ENCODE measurements at regions not wholly inside any gene's neighbourhood (a gene's known extent, or its start where the extent isn't known, plus 50 kb on each side); places are given as distances from the start of the nearest gene placed in this dataset.
"Not testable (repeated sequence)": the region's sequence is repeated elsewhere in the genome, so short reads cannot be mapped to it uniquely, and the experiment has no call there.

- FAIRE-seq: no peak
- no peak for DNase-seq (ENCODE audit: insufficient read length, low spot score)
- no peak for TF ChIP-seq POLR2A (IDR thresholded peaks at IDR 0.05; ENCODE audit: low read depth, low read length)
Observed at GRCh38 chr2:106282462-106283170, 88.5 kb upstream of the UXS1 start.

GRCh38 chr2:106281907-106282430 is 87.9 kb upstream of the UXS1 start:
- not testable (repeated sequence) for DNase-seq (ENCODE audit: insufficient read length, low spot score); FAIRE-seq

DNA sequence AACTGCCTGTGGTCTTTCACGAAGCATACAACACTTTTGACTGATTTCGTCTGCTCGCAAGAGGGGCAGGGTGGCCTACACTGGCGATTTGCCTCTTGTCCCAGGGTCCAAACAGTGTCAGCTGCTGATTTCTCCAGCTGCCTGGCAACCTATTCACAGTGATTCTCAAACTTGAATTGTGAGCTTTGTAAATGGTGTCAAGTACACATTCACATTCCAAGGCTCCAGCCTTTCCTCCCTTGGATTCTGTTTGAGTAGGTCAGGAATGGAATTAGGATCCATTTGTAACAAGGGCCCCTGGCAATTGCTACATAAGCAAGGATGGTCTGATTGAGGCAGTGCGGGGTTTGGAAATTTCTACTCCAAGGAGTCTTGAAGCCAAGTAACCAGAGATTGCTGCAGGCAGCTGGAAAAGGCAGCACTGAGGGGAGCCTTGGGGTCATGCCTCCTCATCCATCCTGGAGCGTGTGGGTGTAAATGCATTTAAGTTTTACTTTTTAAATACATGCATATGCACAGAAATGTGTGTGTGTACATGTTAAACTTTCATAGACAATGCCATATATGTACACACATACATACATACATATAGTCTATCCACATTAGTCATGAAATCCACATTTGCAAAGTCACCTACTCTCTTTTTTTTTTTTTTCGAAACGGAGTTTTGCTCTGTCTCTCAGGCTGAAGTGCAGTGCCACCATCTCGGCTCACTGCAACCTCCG is 86.8 kb upstream of the UXS1 start:
- FAIRE-seq: no peak

DNA sequence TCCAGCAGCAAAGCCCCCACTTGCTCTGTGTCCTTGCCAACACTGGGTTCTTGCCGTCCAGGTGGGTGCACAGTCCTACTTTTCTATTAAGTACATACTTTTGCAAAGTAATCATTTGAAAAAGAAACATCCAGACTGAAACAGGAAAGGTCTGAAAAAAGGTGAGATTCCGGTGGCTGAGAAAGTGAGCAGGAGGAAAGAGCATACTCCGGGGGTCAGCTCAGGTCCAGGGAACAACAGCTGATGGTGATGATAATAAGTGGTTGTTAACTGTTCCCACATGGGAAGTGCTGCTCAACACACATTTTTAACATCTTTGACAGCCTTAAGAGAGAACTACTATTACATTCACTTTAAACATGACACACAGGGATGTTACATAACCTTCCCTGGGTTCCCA is 86.1 kb upstream of the UXS1 start:
- no peak for DNase-seq (ENCODE audit: insufficient read length, low spot score)
- TF ChIP-seq POLR2A (IDR thresholded peaks at IDR 0.05; ENCODE audit: low read depth, low read length): no peak
- FAIRE-seq: no peak

More for the DNA sequence above, 86.8 kb upstream of the UXS1 start:
- no peak for TF ChIP-seq POLR2A (IDR thresholded peaks at IDR 0.05; ENCODE audit: low read depth, low read length)
- DNase-seq (ENCODE audit: insufficient read length, low spot score): no peak

DNA sequence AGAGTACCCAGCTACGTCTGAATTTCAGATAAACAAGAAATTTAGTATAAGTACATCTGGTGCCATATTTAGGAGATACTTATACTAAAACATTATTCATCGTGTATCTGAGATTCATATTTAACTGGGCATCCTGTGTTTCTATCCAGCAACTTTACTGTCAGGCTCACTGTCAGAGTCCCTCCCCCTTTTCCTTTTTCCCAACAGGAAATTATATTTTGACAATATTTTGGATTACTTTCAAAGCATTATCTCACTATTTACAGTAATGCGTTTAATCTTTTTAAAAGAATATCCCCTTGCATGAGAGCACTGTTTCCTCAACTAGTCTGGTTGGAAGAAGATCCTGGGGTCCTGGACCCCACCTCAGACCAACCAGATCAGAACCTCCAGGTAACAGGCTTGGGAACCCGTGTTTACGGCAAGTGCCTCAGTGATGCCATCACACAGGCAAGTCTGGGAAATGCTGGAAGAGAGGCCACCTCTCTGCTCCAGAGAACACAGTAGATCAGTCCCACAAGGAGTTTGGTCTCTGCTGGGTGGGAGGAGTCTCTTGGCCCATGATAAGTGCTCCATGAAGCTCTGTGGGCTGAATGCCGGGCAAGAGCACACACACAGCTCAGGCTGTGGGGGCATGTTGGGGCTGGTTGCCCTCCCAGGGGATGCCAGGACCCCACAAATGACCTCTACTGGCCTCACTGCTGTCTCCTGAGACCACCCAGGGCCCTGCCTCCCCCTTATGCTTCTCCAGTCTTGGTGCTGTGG is 84.2 kb upstream of the UXS1 start:
- TF ChIP-seq POLR2A (IDR thresholded peaks at IDR 0.05; ENCODE audit: low read depth, low read length): no peak
- no peak for DNase-seq (ENCODE audit: insufficient read length, low spot score)
- no peak for FAIRE-seq

DNA sequence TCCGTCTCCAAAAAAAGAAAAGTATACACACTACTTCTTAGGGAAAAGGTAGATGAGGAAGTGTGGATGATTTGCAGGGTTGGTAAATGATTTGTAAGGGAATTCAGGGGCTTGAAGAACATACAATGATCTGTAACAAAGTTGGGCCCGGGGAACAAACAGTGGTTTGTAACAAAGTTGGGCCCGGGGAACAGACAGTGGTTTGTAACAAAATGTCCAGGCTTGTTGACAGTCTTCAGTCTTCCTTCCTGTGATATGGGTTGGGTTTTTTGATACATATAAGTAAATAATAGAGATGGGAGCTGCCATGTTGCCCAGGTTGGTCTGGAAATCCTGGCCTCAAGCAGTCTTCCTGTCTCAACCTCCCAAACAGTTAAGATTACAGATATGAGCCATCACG is 83.3 kb upstream of the UXS1 start:
- no peak for DNase-seq (ENCODE audit: insufficient read length, low spot score)
- TF ChIP-seq POLR2A (IDR thresholded peaks at IDR 0.05; ENCODE audit: low read depth, low read length): no peak
- FAIRE-seq: no peak

DNA sequence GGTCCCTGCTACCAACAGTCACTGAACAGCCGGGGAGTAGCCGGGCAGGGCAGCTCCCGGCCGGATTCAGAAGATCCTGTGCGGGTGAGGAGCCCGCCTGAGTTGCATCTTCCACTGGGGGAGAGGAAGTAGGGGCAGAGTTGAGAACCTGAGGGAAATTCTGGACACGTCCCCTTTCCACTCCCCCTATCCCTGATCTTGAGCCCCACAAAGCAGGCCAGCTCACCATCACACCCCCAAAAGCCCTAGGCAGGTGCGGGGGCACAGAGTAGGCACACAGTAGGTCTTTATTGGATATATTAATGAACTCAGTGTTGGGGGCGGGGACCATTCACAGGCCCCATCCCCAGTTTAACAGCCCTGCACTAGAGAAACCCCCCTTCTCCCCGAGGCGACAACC is 81.9 kb upstream of the UXS1 start:
- no peak for TF ChIP-seq POLR2A (IDR thresholded peaks at IDR 0.05; ENCODE audit: low read depth, low read length)
- no peak for FAIRE-seq

DNA sequence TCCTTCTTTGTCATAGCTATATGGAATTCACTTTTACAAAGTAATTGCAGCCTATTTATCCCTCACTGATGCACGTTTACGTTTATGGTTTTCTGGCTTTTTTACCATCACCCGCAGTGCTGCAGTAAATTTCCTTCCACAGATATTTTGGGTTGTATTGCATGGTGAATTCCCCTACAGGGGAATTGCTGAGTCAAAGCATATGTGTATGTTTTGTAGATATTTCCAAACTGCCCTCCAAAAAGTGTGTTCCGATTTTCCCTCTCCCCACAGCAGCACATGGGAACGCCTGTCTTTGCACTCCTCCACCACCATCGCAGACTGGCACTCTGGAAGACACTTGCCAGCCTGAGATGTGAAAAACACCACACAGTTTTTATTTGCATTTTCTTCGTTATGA is 80.6 kb upstream of the UXS1 start:
- FAIRE-seq (no peak), DNase-seq (ENCODE audit: insufficient read length, low spot score) (no peak)
- no peak for TF ChIP-seq POLR2A (IDR thresholded peaks at IDR 0.05; ENCODE audit: low read depth, low read length)

More for the DNA sequence above, 81.9 kb upstream of the UXS1 start:
- DNase-seq (ENCODE audit: insufficient read length, low spot score): no peak

DNA sequence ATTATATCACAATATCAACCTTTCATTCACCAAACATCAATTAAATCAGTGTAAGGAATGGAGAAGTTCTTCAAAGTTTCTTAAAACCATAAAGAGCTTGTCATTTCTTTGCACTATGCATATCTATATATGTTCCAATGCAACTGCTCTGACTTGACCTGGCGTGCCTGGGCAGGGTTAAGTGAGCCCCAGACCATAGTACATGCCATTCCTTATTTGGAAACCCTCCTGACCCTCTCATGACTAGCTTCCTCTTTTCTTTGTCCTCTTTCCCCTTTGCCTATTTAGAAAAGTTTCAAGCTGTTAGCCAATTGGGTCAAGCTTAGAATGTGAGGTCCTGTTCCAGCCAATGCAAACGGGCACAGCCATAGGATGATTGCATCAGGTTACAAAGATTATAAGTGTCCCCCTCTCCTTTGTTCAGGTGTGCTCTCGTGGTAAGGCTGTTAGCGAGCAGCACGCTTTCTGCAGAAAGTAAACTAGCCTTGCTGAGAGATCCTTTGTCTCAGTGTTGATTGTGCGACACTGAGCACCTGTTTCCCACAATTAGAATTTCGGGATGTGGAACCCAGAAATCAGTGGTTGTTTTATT is 78.2 kb upstream of the UXS1 start:
- FAIRE-seq: no peak
- DNase-seq (ENCODE audit: insufficient read length, low spot score): no peak
- TF ChIP-seq POLR2A (IDR thresholded peaks at IDR 0.05; ENCODE audit: low read depth, low read length): no peak

DNA sequence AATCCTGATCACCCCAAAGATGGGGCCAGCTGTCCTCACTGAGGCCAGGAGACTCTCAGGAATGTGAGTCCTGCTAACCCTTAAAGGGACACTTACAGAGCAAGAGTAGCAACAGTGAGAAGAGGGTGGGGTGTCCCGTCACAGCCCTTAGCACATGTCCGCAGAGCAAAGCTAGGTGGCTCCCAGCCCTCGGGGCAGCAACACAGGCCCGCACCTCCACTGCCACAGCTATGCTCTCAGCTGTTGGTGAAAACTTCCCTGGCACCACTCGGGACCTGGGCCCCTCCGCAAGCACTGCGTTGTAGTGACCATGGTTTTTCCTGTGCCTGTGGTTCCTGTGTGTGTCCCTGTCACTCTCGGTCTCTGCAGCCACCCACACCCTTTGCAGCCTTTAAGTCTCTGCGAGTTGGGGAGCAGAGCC is 76.4 kb upstream of the UXS1 start:
- FAIRE-seq (no peak), DNase-seq (ENCODE audit: insufficient read length, low spot score) (no peak)
- no peak for TF ChIP-seq POLR2A (IDR thresholded peaks at IDR 0.05; ENCODE audit: low read depth, low read length)

DNA sequence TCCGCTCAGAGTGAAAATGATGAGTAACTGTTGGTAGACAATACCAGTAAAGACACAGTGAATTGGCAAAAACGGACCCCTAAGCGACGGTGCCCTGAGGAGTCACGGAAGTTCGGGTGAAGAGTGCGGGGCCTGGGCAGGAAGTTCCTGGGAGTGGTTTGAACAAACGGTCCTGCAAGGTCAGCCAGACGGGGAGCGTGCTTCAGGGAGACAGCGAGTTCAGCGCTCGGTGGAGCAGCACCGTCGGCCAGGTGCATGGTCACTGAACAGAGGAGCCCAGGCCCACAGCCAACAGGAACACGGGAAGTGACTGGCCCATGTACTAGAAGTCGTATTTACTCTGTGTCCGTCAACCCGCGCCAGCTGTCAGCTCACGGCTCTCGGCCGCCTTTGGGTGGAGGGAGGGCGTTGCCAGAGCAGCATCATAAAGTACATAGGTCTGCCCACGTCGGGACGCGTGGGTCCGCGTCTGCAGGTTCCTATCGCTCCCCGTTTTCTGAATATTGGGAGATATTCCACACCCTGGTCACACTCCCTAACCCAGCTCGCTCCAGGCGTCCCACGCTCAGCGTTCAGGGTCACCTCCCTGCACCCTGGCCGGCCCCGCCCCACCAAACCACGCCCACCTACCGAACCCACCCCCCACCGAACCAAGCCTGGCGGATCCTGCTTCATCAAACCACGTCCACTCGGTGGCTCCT is 75.6 kb upstream of the UXS1 start:
- no peak for TF ChIP-seq POLR2A (IDR thresholded peaks at IDR 0.05; ENCODE audit: low read depth, low read length)
- DNase-seq (ENCODE audit: insufficient read length, low spot score) (no peak), FAIRE-seq (no peak)

GRCh38 chr2:106267997-106268396 is 73.9 kb upstream of the UXS1 start:
- FAIRE-seq (no peak), DNase-seq (ENCODE audit: insufficient read length, low spot score) (no peak)

DNA sequence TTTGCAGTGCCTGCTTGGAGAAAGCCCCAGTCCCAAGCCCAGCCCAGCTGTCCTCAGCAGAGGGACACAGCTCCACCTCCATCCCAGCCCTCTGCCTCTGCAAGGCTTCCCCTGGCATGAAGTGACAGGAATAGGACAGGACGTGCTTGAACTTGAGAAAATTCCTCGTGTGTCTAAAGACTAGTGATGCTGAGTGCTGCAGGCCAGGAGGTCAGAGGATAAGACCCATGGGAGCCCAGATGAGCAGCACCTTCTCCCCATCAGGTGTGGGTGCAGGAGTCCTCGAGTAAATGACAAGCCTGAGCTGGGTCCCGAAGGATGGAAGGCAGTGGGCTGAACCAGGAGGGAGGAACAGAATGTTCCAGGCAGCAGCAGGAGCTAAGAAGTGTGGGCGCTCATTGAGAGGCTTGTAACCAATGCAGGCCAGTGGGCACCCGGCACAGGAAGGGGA is 67.8 kb upstream of the UXS1 start:
- no peak for FAIRE-seq
- no peak for TF ChIP-seq POLR2A (IDR thresholded peaks at IDR 0.05; ENCODE audit: low read depth, low read length)
- no peak for DNase-seq (ENCODE audit: insufficient read length, low spot score)

More at GRCh38 chr2:106267997-106268396, 73.9 kb upstream of the UXS1 start:
- TF ChIP-seq POLR2A (IDR thresholded peaks at IDR 0.05; ENCODE audit: low read depth, low read length): no peak

GRCh38 chr2:106258859-106259258 is 64.8 kb upstream of the UXS1 start:
- not testable (repeated sequence) for FAIRE-seq; DNase-seq (ENCODE audit: insufficient read length, low spot score)
